ENCODE measurements at regions not wholly inside any gene's neighbourhood (a gene's known extent, or its start where the extent isn't known, plus 50 kb on each side); places are given as distances from the start of the nearest gene placed in this dataset.

GRCh38 chr1:194277927-194278326 lies 1091.5 kb upstream of the B3GALT2 start:
- Histone ChIP-seq H3K9ac (replicated peaks; ENCODE audit: extremely low read depth, insufficient read depth, low read length) (no peak overlapping the region), H3K79me2 (ENCODE audit: control insufficient read depth, insufficient read depth, low read length) (no peaks in the 10 kb centered on the region), H3K4me3 (replicated peaks in 1 of 3; ENCODE audit: insufficient read depth in 1 of 3, low read depth in 1 of 3, low read length in 3 of 3) (no peak overlapping the region), H3K4me1 (ENCODE audit: control insufficient read depth, extremely low read depth, insufficient read depth, low read length) (no peaks in the 10 kb centered on the region), H3K27ac (ENCODE audit: insufficient read depth, low read depth, low read length) (no peak overlapping the region), H4K20me1 (replicated peaks; ENCODE audit: control insufficient read depth, extremely low read depth, insufficient read depth, low read length) (no peaks in the 10 kb centered on the region), H3K36me3 (ENCODE audit: control insufficient read depth in 2 of 2, extremely low read depth in 1 of 2, insufficient read depth in 2 of 2, low read length in 2 of 2) (no peaks in the 10 kb centered on the region), H3K9me3 (replicated peaks; ENCODE audit: control insufficient read depth, insufficient read depth, low read length) (no peaks in the 10 kb centered on the region), H3K4me2 (ENCODE audit: insufficient read depth, low read length) (no peak overlapping the region), H3K27me3 (ENCODE audit: control insufficient read depth in 2 of 2, insufficient read depth in 2 of 2, low read length in 2 of 2) (no peaks in the 10 kb centered on the region), H3K9me1 (replicated peaks; ENCODE audit: control insufficient read depth, extremely low read depth, insufficient read depth, low read length) (no peaks in the 10 kb centered on the region), H2AFZ (ENCODE audit: low read depth, low read length) (no peak overlapping the region)
- dilution Hi-C loops (cut with MboI; ENCODE audit: extremely low pct_ligation_motif_present, low sequenced_read_pairs) (no loop called here), intact Hi-C loops (cut with micrococcal nuclease) (no loop called here)
- no peak for TF ChIP-seq FOS (IDR thresholded peaks at IDR 0.05; ENCODE audit: borderline replicate concordance, insufficient read depth, low read length)
- TF ChIP-seq JUN (IDR thresholded peaks at IDR 0.05; ENCODE audit: borderline replicate concordance, insufficient read depth, insufficient read length, low read depth), result no peak
- TF ChIP-seq CTCF (IDR thresholded peaks at IDR 0.05; ENCODE audit: extremely low read depth in 1 of 2, insufficient read depth in 1 of 2, low read depth in 1 of 2, low read length in 2 of 2), result no peak
- no peak for TF ChIP-seq MAX (IDR thresholded peaks at IDR 0.05; ENCODE audit: insufficient read depth, insufficient read length)
- no peak for TF ChIP-seq POLR2A (IDR thresholded peaks at IDR 0.05; ENCODE audit: low read depth, low read length)
- no peak for TF ChIP-seq MYC (IDR thresholded peaks at IDR 0.05; ENCODE audit: low read depth, low read length)
- no peak for TF ChIP-seq EZH2 (IDR thresholded peaks at IDR 0.05; ENCODE audit: borderline replicate concordance, low read depth, low read length, severe bottlenecking)
- TF ChIP-seq POLR2AphosphoS5 (IDR thresholded peaks at IDR 0.05; ENCODE audit: insufficient read depth, low read depth, low read length), result no peak
- CTCF ChIA-PET, result interaction anchor here (0.8 kb wide), 1 partner anchor 1870 kb away, joined by 3 read pairs; no protein-coding TSS in a partner anchor
- no peak for DNase-seq (ENCODE audit: low read depth, low spot score)
- BruUV-seq (replicated peaks), result no TSS peak
- POLR2A ChIA-PET, result no interaction called here
- FAIRE-seq, result no peak
